ENCODE measurements at regions not wholly inside any gene's neighbourhood (a gene's known extent, or its start where the extent isn't known, plus 50 kb on each side); places are given as distances from the start of the nearest gene placed in this dataset.

DNA sequence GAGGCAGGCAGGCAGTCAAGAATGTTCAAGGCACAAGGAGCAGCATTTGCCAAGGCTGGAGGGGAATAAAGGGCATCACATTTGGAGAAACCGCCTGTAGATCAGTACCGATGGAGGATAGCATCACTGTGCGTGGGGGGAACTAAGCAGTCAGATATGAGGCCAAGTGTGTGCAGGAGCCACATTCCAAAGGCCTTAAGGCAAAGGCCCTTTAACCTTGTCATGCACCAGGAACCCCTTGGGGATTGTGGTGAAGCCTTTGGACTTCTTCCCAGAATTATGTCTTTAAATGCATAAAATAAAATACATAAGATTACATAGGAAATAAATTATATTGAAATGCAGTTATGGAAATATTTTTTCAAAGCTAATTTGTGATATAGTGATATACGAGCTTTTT lies 532.1 kb downstream of the BUD13 start:
- no peak overlapping the region for H3K4me3 ChIP-seq (ENCODE audit: control insufficient read depth, low read depth, low read length)
- TF ChIP-seq CTCF (IDR thresholded peaks at IDR 0.05; ENCODE audit: control insufficient read depth, insufficient read depth, low read depth, low read length, missing control alignments) = no peak

GRCh38 chr11:116239247-116239646 lies 533.5 kb downstream of the BUD13 start:
- TF ChIP-seq CTCF (IDR thresholded peaks at IDR 0.05; ENCODE audit: control insufficient read depth, insufficient read depth, low read depth, low read length, missing control alignments) = no peak
- H3K4me3 ChIP-seq (ENCODE audit: control insufficient read depth, low read depth, low read length) = no peak overlapping the region
- no peak for DNase-seq (ENCODE audit: low read depth)

More for the DNA sequence above, 532.1 kb downstream of the BUD13 start:
- no peak for DNase-seq (ENCODE audit: low read depth)

GRCh38 chr11:116234989-116235568 lies 537.7 kb downstream of the BUD13 start:
- no peak for DNase-seq (ENCODE audit: low read depth)
- H3K4me3 ChIP-seq (ENCODE audit: control insufficient read depth, low read depth, low read length) = no peak overlapping the region
- TF ChIP-seq CTCF (IDR thresholded peaks at IDR 0.05; ENCODE audit: control insufficient read depth, insufficient read depth, low read depth, low read length, missing control alignments) = no peak

GRCh38 chr11:116233561-116233960 lies 539.2 kb downstream of the BUD13 start:
- TF ChIP-seq CTCF (IDR thresholded peaks at IDR 0.05; ENCODE audit: control insufficient read depth, insufficient read depth, low read depth, low read length, missing control alignments) = no peak
- no peak overlapping the region for H3K4me3 ChIP-seq (ENCODE audit: control insufficient read depth, low read depth, low read length)
- DNase-seq (ENCODE audit: low read depth) = no peak

DNA sequence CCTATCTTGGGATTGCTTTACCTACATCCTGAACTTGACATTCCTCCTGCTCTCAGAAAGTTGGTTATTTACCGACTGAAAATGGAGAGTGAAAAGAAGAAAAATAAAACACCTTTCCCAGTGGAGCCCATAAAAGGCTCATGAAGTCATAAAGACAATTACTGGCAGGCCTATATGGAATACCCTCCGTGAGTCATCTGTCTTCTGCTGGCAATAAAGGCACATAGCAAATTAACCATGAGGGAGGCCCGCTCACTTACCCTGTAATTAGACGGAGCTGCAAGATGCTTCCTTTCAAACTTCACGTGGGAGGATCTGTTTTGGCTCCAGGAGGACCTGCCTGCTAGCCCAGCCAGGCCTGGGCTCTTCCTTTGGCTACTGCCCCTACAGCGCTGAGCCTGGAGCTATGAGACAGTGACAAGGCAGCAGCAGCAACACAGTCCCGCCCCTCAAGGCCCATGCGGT lies 540.4 kb downstream of the BUD13 start:
- no peak for TF ChIP-seq CTCF (IDR thresholded peaks at IDR 0.05; ENCODE audit: control insufficient read depth, insufficient read depth, low read depth, low read length, missing control alignments)
- DNase-seq (ENCODE audit: low read depth) = no peak
- no peak overlapping the region for H3K4me3 ChIP-seq (ENCODE audit: control insufficient read depth, low read depth, low read length)

GRCh38 chr11:116231543-116231942 lies 541.2 kb downstream of the BUD13 start:
- no peak for TF ChIP-seq CTCF (IDR thresholded peaks at IDR 0.05; ENCODE audit: control insufficient read depth, insufficient read depth, low read depth, low read length, missing control alignments)
- H3K4me3 ChIP-seq (ENCODE audit: control insufficient read depth, low read depth, low read length) = no peak overlapping the region
- DNase-seq (ENCODE audit: low read depth) = no peak

Measured in AG09309 (cell line).